WTC11 (cell line): ENCODE measurements at regions not wholly inside any gene's neighbourhood (a gene's known extent, or its start where the extent isn't known, plus 50 kb on each side); places are given as distances from the start of the nearest gene placed in this dataset.

ENCODE experiments used
- CTCF ChIP-seq: fragments of 200-600 bp; IDR thresholded peaks from 2 replicates; pipeline ENCODE4 v1.8.0; 2022; ENCODE audit warnings: antibody characterized with exemption
- GABPB1 ChIP-seq: sonication (generic); formaldehyde crosslinking; IDR thresholded peaks from 2 replicates; pipeline ENCODE4 v1.8.1; 2023; ENCODE audit warnings: mild to moderate bottlenecking, missing genetic modification reagents
- HMGA2 ChIP-seq: fragments of 250-450 bp; sonication (Bioruptor Pico); IDR thresholded peaks from 2 replicates; pipeline ENCODE4 v1.4.0; 2021; ENCODE audit warnings: mild to moderate bottlenecking, moderate library complexity
- IRF1 ChIP-seq: sonication (generic); formaldehyde crosslinking; IDR thresholded peaks from 2 replicates; pipeline ENCODE4 v1.8.0; 2023; ENCODE audit warnings: missing genetic modification reagents
- JUN ChIP-seq: sonication (generic); formaldehyde crosslinking; IDR thresholded peaks from 2 replicates; pipeline ENCODE4 v1.8.0; 2023; ENCODE audit warnings: mild to moderate bottlenecking, missing genetic modification reagents
- NFATC4 ChIP-seq: fragments of 250-450 bp; sonication (Bioruptor Pico); IDR thresholded peaks from 2 replicates; pipeline ENCODE4 v1.9.0; 2021; ENCODE audit warnings: mild to moderate bottlenecking
- ZBTB21 ChIP-seq: sonication (generic); formaldehyde crosslinking; IDR thresholded peaks from 2 replicates; pipeline ENCODE4 v1.8.1; 2023; ENCODE audit warnings: mild to moderate bottlenecking, missing genetic modification reagents, borderline replicate concordance
- TF ChIP-seq, protein P1 (sequence below): sonication (generic); formaldehyde crosslinking; IDR thresholded peaks from 2 replicates; pipeline ENCODE4 v1.8.0; 2022; ENCODE audit warnings: mild to moderate bottlenecking, missing genetic modification reagents

DNA sequence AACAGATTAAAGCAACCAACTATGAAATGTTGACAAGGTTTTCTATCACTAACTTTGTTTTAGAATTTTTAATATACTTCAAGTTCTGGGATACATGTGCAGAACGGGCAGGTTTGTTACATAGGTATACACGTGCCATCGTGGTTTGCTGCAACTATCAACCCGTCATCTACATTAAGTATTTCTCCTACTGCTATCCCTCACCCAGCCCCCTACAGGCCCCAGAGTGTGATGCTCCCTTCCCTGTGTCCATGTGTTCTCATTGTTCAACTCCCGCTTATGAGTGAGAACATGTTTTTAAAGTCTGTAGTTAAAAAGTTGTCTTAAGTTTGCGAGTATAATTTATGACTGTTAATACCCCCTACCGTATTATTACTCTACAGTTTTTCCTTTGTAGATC is 844.3 kb upstream of the MANEA start:
- TF ChIP-seq CTCF, result no peak
- no peak for TF ChIP-seq IRF1 (CRISPR knock-in tag)
- TF ChIP-seq, protein P1, sequence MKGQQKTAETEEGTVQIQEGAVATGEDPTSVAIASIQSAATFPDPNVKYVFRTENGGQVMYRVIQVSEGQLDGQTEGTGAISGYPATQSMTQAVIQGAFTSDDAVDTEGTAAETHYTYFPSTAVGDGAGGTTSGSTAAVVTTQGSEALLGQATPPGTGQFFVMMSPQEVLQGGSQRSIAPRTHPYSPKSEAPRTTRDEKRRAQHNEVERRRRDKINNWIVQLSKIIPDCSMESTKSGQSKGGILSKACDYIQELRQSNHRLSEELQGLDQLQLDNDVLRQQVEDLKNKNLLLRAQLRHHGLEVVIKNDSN (CRISPR knock-in tag), result no peak
- TF ChIP-seq HMGA2 (CRISPR knock-in tag), result no peak
- TF ChIP-seq ZBTB21 (CRISPR knock-in tag), result no peak
- no peak for TF ChIP-seq GABPB1 (CRISPR knock-in tag)
- TF ChIP-seq JUN (CRISPR knock-in tag), result no peak
- no peak for TF ChIP-seq NFATC4 (CRISPR knock-in tag)
